HepG2 (cell line): ENCODE measurements at regions not wholly inside any gene's neighbourhood (a gene's known extent, or its start where the extent isn't known, plus 50 kb on each side); places are given as distances from the start of the nearest gene placed in this dataset.
A peak's percentile ranks its signal among the peaks of the same experiment; 100 is the strongest.

ENCODE experiments used
- ATAC-seq: fragments of 200-7000 bp; cut with Tn5 transposase; 3 replicates; pipeline ENCODE4 v1.9.1; 2020; ENCODE audit warnings: mild to moderate bottlenecking, moderate library complexity
- BruUV-seq: library from RNA; stranded (reverse); fragments of 400-500 nt; replicated peaks from 2 replicates; lab custom pipeline; 2021; lab: Mats Ljungman, UMichigan
- CTCF ChIA-PET: fragments of 300-600 bp; formaldehyde crosslinking; extraction: SDS; loops from one replicate; lab custom pipeline; 2021; ENCODE audit warnings: low total read pairs, inconsistent platforms, low intra/inter-chr PET ratio; lab: Yijun Ruan, JAX
- POLR2A ChIA-PET: fragments of 350-600 bp; sonication (Branson Sonifier 250); formaldehyde crosslinking; loops from one replicate; lab custom pipeline; 2020; ENCODE audit warnings: antibody characterized with exemption, inconsistent platforms; lab: Yijun Ruan, JAX
- DNase-seq: peaks from one replicate; pipeline ENCODE4 v3.0.0-alpha.2; 2015; ENCODE audit warnings: low spot score
- FAIRE-seq: peaks from 3 replicates; lab custom pipeline; 2011; peaks lifted over from hg19 to GRCh38; lab: Jason Lieb, UNC
- H2AFZ ChIP-seq: one replicate; pipeline ENCODE4 v1.6.1; 2011; ENCODE audit warnings: low read length, inconsistent platforms
- H3K27ac ChIP-seq: fragments of 300-600 bp; 3 replicates; pipeline ENCODE4 v1.8.0; 2011; ENCODE audit warnings: mixed run types, mild to moderate bottlenecking, mixed read lengths, low read length, inconsistent platforms; ENCODE audit not compliant: insufficient read depth; ENCODE audit errors: extremely low read length
- H3K27me3 ChIP-seq, 2 experiments: fragments of 200-600 bp in 1 of 2; 2 replicates in 1 of 2; 3 replicates in 1 of 2; pipeline versions ENCODE4 v1.6.0 to v1.8.0; 2011; ENCODE audit warnings: low read length in 2 of 2, mild to moderate bottlenecking in 2 of 2, moderate library complexity in 2 of 2, inconsistent platforms in 1 of 2; ENCODE audit not compliant: insufficient read depth in 2 of 2, control insufficient read depth in 1 of 2
- H3K36me3 ChIP-seq, 2 experiments: fragments of 200-600 bp in 1 of 2; replicated peaks in 1 of 2; 2 replicates in 1 of 2; 3 replicates in 1 of 2; pipeline versions ENCODE4 v1.5.1 to v1.8.0; 2011; ENCODE audit warnings: low read length in 2 of 2, inconsistent platforms in 1 of 2; ENCODE audit not compliant: insufficient read depth in 2 of 2, control insufficient read depth in 1 of 2
- H3K4me1 ChIP-seq: 2 replicates; pipeline ENCODE4 v1.5.1; 2012; ENCODE audit warnings: low read length, inconsistent platforms; ENCODE audit not compliant: insufficient read depth
- H3K4me2 ChIP-seq: 2 replicates; pipeline ENCODE4 v1.6.0; 2011; ENCODE audit warnings: low read depth, low read length, inconsistent platforms
- H3K4me3 ChIP-seq, 3 experiments: fragments of 200-600 bp in 1 of 3; sonication (generic), shearing (Covaris generic) in 1 of 3; replicated peaks in 1 of 3; 2 replicates each; pipeline ENCODE4 v1.5.1; 2011 to 2016; ENCODE audit warnings: low read length in 3 of 3, inconsistent platforms in 2 of 3, low read depth in 2 of 3, mild to moderate bottlenecking in 2 of 3, control low read depth in 1 of 3, mixed read lengths in 1 of 3; ENCODE audit not compliant: insufficient read depth in 1 of 3
- H3K79me2 ChIP-seq: one replicate; pipeline ENCODE4 v1.6.1; 2011; ENCODE audit warnings: low read length, inconsistent platforms; ENCODE audit not compliant: insufficient read depth
- H3K9ac ChIP-seq: 2 replicates; pipeline ENCODE4 v1.6.0; 2011; ENCODE audit warnings: mild to moderate bottlenecking, low read depth, low read length, inconsistent platforms; ENCODE audit not compliant: insufficient read depth
- H3K9me3 ChIP-seq: 2 replicates; pipeline ENCODE4 v1.5.1; 2012; ENCODE audit warnings: mild to moderate bottlenecking, low read length
- H4K20me1 ChIP-seq: 2 replicates; pipeline ENCODE4 v1.6.0; 2011; ENCODE audit warnings: inconsistent platforms, mild to moderate bottlenecking, low read length, moderate library complexity; ENCODE audit not compliant: insufficient read depth
- DMAP1 ChIP-seq: IDR thresholded peaks from 2 replicates; pipeline ENCODE4 v1.6.1; 2016
- GABPB1 ChIP-seq: IDR thresholded peaks from 2 replicates; pipeline ENCODE4 v1.6.1; 2016; ENCODE audit warnings: mild to moderate bottlenecking, missing genetic modification reagents, moderate library complexity, missing compliant biosample characterization
- HNRNPLL ChIP-seq: fragments of 200-400 bp; formaldehyde crosslinking; IDR thresholded peaks from 2 replicates; pipeline ENCODE4 v1.6.1; 2017; ENCODE audit warnings: mild to moderate bottlenecking, low read depth, low read length; ENCODE audit not compliant: poor library complexity, severe bottlenecking
- RAD21 ChIP-seq: fragments of 450-650 bp; formaldehyde crosslinking; IDR thresholded peaks from 2 replicates; pipeline ENCODE4 v1.5.0; 2020; ENCODE audit warnings: mild to moderate bottlenecking
- SMC3 ChIP-seq: IDR thresholded peaks from 2 replicates; pipeline ENCODE4 v1.6.1; 2011; ENCODE audit warnings: low read length, improper control_type of control experiment
- STAG1 ChIP-seq: sonication (generic); formaldehyde crosslinking; IDR thresholded peaks from 2 replicates; pipeline ENCODE4 v1.4.0; 2020; ENCODE audit warnings: missing genetic modification reagents
- XRCC5 ChIP-seq: fragments of 200-400 bp; formaldehyde crosslinking; optimal IDR thresholded peaks from 2 replicates; pipeline ENCODE3; 2017; ENCODE audit warnings: mild to moderate bottlenecking, low read length
- ZBTB38 ChIP-seq: sonication (generic); formaldehyde crosslinking; IDR thresholded peaks from 2 replicates; pipeline ENCODE4 v1.5.1; 2020; ENCODE audit warnings: mild to moderate bottlenecking, missing genetic modification reagents
- ZFP91 ChIP-seq: sonication (generic); formaldehyde crosslinking; IDR thresholded peaks from 2 replicates; pipeline ENCODE4 v1.9.0; 2022; ENCODE audit warnings: missing genetic modification reagents, mild to moderate bottlenecking, borderline replicate concordance
- ZNF446 ChIP-seq: sonication (generic); formaldehyde crosslinking; IDR thresholded peaks from 2 replicates; pipeline ENCODE4 v1.5.0; 2020; ENCODE audit warnings: mild to moderate bottlenecking, missing genetic modification reagents
- ZNF761 ChIP-seq: sonication (generic); formaldehyde crosslinking; conservative IDR thresholded peaks from 2 replicates; pipeline ENCODE4 v1.4.0; 2020; ENCODE audit warnings: mild to moderate bottlenecking, missing genetic modification reagents
- WGBS: methylation state at CpG from one replicate; pipeline ENCODE4 v1.1.6; 2017; ENCODE audit warnings: low lambda C conversion rate; 5-methylcytosine and 5-hydroxymethylcytosine counted together
- in situ Hi-C: cut with HindIII; loops from 2 replicates; pipeline ENCODE4 v1.10.0; 2017; ENCODE audit warnings: low pct_unique_long_range_greater_than_20kb; ENCODE audit not compliant: extremely low pct_ligation_motif_present
- intact Hi-C: fragments of 100-400 bp; cut with micrococcal nuclease; formaldehyde crosslinking; loops from one replicate; pipeline ENCODE4 v1.10.0; 2022; ENCODE audit not compliant: unreplicated experiment
- TF ChIP-seq, protein P1 (sequence below): sonication (generic); formaldehyde crosslinking; IDR thresholded peaks from 2 replicates; pipeline ENCODE4 v1.5.0; 2020; ENCODE audit warnings: mild to moderate bottlenecking, missing genetic modification reagents, moderate library complexity

DNA sequence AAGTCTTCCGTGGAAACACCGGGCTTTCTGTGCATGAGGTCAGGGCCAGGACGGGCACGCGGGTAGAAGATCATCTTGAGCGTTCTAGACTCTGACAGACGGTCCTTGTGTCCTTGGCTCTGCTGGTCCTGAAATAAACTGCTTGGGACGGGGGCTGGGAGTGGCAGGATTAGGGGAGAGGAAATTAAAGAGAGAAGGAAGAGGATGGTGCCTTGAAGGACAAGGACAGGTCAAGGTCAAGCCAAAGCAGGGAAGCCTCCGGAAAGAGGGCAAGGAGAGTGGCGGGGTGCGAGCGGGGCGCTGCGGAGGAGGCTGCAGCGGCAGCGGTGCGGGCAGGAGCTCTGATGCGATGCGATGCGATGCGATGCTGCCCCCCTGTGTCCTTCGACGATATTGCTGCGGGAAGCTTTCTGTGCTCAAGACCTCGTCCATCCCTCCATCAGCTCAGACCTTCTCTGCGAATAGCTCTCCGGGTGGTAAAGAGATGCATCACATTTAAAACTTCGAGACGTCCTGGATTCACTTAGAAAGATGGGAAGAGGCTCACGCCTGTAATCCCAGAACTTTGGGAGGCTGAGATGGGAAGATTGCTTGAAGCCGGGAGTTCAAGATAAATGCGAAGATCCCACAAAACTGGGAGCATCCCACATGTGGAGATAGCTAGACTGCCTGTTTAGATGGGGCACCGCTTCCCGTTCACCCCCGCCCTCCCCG is 110.1 kb upstream of the TMEM132D start:
- H3K27me3 ChIP-seq = peaks cover 4 to 55% of the 10 kb centered on the region in 2 experiments; a peak in 3 of 5 replicates
- no peaks in the 10 kb centered on the region for H4K20me1 ChIP-seq
- ATAC-seq = peak; percentile 96
- in situ Hi-C loops = loop anchor here (10.0 kb wide), 1 partner anchor 1039 kb away; no protein-coding TSS in a partner anchor
- H3K4me3 ChIP-seq = no peak overlapping the region
- POLR2A ChIA-PET = no interaction called here
- H3K4me2 ChIP-seq = no peak overlapping the region
- no TSS peak for BruUV-seq
- intact Hi-C loops = no loop called here
- no peaks in the 10 kb centered on the region for H3K4me1 ChIP-seq
- no peaks in the 10 kb centered on the region for H3K9me3 ChIP-seq
- no peak overlapping the region for H3K27ac ChIP-seq
- no peak overlapping the region for H3K9ac ChIP-seq
- DNase-seq = peak; percentile 26
- H2AFZ ChIP-seq = no peak overlapping the region
- H3K79me2 ChIP-seq = no peaks in the 10 kb centered on the region
- FAIRE-seq = peak; percentile 47
- peak; percentile 73 for TF ChIP-seq STAG1 (CRISPR knock-in tag)
- TF ChIP-seq SMC3 = peak; percentile 15
- TF ChIP-seq XRCC5 = peak; percentile 42
- TF ChIP-seq ZBTB38 = no peak
- TF ChIP-seq DMAP1 (CRISPR knock-in tag) = no peak
- peak; percentile 56 for TF ChIP-seq RAD21 (CRISPR knock-in tag)
- no peak for TF ChIP-seq ZNF446 (CRISPR knock-in tag)
- peak; percentile 27; the same call in 1 of the 2 replicates for TF ChIP-seq GABPB1 (CRISPR knock-in tag)
- no peak for TF ChIP-seq ZNF761 (CRISPR knock-in tag)
- TF ChIP-seq, protein P1, sequence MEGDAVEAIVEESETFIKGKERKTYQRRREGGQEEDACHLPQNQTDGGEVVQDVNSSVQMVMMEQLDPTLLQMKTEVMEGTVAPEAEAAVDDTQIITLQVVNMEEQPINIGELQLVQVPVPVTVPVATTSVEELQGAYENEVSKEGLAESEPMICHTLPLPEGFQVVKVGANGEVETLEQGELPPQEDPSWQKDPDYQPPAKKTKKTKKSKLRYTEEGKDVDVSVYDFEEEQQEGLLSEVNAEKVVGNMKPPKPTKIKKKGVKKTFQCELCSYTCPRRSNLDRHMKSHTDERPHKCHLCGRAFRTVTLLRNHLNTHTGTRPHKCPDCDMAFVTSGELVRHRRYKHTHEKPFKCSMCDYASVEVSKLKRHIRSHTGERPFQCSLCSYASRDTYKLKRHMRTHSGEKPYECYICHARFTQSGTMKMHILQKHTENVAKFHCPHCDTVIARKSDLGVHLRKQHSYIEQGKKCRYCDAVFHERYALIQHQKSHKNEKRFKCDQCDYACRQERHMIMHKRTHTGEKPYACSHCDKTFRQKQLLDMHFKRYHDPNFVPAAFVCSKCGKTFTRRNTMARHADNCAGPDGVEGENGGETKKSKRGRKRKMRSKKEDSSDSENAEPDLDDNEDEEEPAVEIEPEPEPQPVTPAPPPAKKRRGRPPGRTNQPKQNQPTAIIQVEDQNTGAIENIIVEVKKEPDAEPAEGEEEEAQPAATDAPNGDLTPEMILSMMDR = peak; percentile 81
- peak; percentile 54 for TF ChIP-seq HNRNPLL
- no peak for TF ChIP-seq ZFP91 (CRISPR knock-in tag)
- 20% methylated on average over 26 of the region's 36 CpGs for WGBS
- CTCF ChIA-PET = interaction anchor here (1.2 kb wide), 1 partner anchor 18 kb away, joined by 3 read pairs; no protein-coding TSS in a partner anchor
- no peaks in the 10 kb centered on the region for H3K36me3 ChIP-seq
